Astrocyte of the spinal cord (primary cell): ENCODE measurements at regions not wholly inside any gene's neighbourhood (a gene's known extent, or its start where the extent isn't known, plus 50 kb on each side); places are given as distances from the start of the nearest gene placed in this dataset.

Source experiments
- DNase-seq: peaks from one replicate; pipeline ENCODE4 v3.0.0; 2011; ENCODE audit warnings: low read depth, low spot score
- H3K4me3 ChIP-seq: 2 replicates; pipeline ENCODE4 v1.5.1; 2011; ENCODE audit warnings: low read depth, mild to moderate bottlenecking, low read length, moderate library complexity
- in situ Hi-C: cut with HindIII; loops from 2 replicates; pipeline ENCODE4 v1.10.0; 2017; ENCODE audit warnings: low sequenced_read_pairs
- TF ChIP-seq, protein P1 (sequence below): IDR thresholded peaks from 2 replicates; pipeline ENCODE4 v1.5.1; 2012; ENCODE audit warnings: low read depth, mild to moderate bottlenecking, low read length, inconsistent platforms

- in situ Hi-C loops = no loop called here
- TF ChIP-seq, protein P1, sequence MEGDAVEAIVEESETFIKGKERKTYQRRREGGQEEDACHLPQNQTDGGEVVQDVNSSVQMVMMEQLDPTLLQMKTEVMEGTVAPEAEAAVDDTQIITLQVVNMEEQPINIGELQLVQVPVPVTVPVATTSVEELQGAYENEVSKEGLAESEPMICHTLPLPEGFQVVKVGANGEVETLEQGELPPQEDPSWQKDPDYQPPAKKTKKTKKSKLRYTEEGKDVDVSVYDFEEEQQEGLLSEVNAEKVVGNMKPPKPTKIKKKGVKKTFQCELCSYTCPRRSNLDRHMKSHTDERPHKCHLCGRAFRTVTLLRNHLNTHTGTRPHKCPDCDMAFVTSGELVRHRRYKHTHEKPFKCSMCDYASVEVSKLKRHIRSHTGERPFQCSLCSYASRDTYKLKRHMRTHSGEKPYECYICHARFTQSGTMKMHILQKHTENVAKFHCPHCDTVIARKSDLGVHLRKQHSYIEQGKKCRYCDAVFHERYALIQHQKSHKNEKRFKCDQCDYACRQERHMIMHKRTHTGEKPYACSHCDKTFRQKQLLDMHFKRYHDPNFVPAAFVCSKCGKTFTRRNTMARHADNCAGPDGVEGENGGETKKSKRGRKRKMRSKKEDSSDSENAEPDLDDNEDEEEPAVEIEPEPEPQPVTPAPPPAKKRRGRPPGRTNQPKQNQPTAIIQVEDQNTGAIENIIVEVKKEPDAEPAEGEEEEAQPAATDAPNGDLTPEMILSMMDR = no peak
- DNase-seq = no peak
- H3K4me3 ChIP-seq = no peak overlapping the region
Measured at GRCh38 chr19:30267332-30267731, 104.9 kb upstream of the ZNF536 start.

GRCh38 chr19:30268601-30269000 lies 103.6 kb upstream of the ZNF536 start:
- in situ Hi-C loops = no loop called here
- TF ChIP-seq, protein P1 = no peak
- H3K4me3 ChIP-seq = no peak overlapping the region
- no peak for DNase-seq

GRCh38 chr19:30269638-30270037 lies 102.5 kb upstream of the ZNF536 start:
- in situ Hi-C loops = no loop called here
- H3K4me3 ChIP-seq = no peak overlapping the region
- TF ChIP-seq, protein P1 = no peak
- no peak for DNase-seq

- DNase-seq = no peak
- in situ Hi-C loops = no loop called here
- TF ChIP-seq, protein P1 = no peak
- H3K4me3 ChIP-seq = no peak overlapping the region
Measured at GRCh38 chr19:30271816-30272215, 100.4 kb upstream of the ZNF536 start.

DNA sequence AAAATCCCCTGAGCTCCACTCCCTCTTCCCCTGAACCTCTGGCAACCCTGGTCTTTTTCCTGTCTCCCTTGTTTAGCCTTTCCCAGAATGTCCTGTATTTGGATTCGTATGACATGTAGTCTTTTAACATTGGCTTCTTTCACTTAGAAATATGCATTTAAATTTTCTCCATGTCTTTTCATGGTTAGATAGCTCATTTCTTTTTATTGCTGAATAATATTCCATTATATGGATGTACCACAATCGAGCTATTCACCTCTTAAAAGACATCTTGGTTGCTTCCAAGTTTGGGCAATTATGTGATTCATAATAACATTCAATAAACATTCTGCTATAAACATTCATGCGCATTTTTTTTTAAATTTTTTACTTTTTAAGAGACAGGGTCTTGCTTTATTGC lies 99.6 kb upstream of the ZNF536 start:
- in situ Hi-C loops = no loop called here
- no peak for DNase-seq
- TF ChIP-seq, protein P1 = no peak
- no peak overlapping the region for H3K4me3 ChIP-seq

DNA sequence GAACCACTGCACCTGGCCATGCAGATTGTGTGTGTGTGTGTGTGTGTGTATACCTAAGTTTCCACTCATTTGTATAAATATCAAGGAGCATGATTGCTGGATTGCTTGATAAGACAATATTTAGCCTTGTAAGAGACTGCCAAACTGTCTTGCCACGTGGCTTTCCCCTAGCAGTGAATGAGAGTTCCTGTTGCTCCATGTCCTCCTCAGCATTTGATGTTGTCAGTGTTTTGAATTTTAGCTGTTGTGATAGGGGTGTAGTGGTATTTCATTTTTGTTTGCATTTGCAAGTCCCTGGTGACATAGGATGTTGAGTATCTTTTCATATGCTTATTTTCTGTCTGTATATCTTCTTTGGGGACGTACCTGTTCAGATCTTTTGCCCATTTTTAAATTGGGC lies 99.0 kb upstream of the ZNF536 start:
- no peak for DNase-seq
- TF ChIP-seq, protein P1 = no peak
- in situ Hi-C loops = no loop called here
- no peak overlapping the region for H3K4me3 ChIP-seq

- in situ Hi-C loops = no loop called here
Measured at GRCh38 chr19:30274987-30275386, 97.2 kb upstream of the ZNF536 start.

More at GRCh38 chr19:30274987-30275386, 97.2 kb upstream of the ZNF536 start:
- no peak overlapping the region for H3K4me3 ChIP-seq
- TF ChIP-seq, protein P1 = no peak
- no peak for DNase-seq
